Fibroblast of lung (primary cell): ENCODE measurements at regions not wholly inside any gene's neighbourhood (a gene's known extent, or its start where the extent isn't known, plus 50 kb on each side); places are given as distances from the start of the nearest gene placed in this dataset.

Experiments
- CTCF ChIP-seq, 2 donors: IDR thresholded peaks in 1 of 2; conservative IDR thresholded peaks in 1 of 2; 1 replicate in 1 of 2; 2 replicates in 1 of 2; pipeline ENCODE4 v1.5.1; 2011 to 2012; ENCODE audit warnings: low read length in 2 of 2, control low read depth in 1 of 2, inconsistent platforms in 1 of 2, low read depth in 1 of 2, mild to moderate bottlenecking in 1 of 2
- EZH2 ChIP-seq: IDR thresholded peaks from 2 replicates; pipeline ENCODE4 v1.5.1; 2012; ENCODE audit warnings: low read length, control low read depth, mild to moderate bottlenecking; ENCODE audit errors: missing control alignments

GRCh38 chr5:68463606-68464005, 248.1 kb downstream of the PIK3R1 start:
- no peak for TF ChIP-seq CTCF (conservative IDR thresholded peaks at IDR 0.05 in 1 of 2, IDR thresholded peaks at IDR 0.05 in 1 of 2; ENCODE audit: low read depth in 1 of 2, low read length in 2 of 2)
- TF ChIP-seq EZH2, result no peak
